Tibial nerve (tissue), 4 donors: ENCODE measurements at regions not wholly inside any gene's neighbourhood (a gene's known extent, or its start where the extent isn't known, plus 50 kb on each side); places are given as distances from the start of the nearest gene placed in this dataset.

Source experiments
- CTCF ChIP-seq, 5 experiments: fragments of 200-600 bp in 3 of 5; fragments of 450-650 bp in 2 of 5; sonication (generic) in 3 of 5; IDR thresholded peaks; one replicate each; pipeline ENCODE4 v1.5.1; 2016 to 2019; ENCODE audit warnings: antibody characterized with exemption in 5 of 5, mild to moderate bottlenecking in 3 of 5, moderate library complexity in 2 of 5
- EP300 ChIP-seq, 2 donors: sonication (generic); formaldehyde crosslinking; IDR thresholded peaks; one replicate each; pipeline ENCODE4 v1.6.1; 2017; ENCODE audit warnings: antibody characterized with exemption in 2 of 2, mild to moderate bottlenecking in 1 of 2

- TF ChIP-seq CTCF (IDR thresholded peaks at IDR 0.05) (no peak), EP300 (IDR thresholded peaks at IDR 0.05) (no peak)
These were observed 119.8 kb downstream of the BANF2 start for GRCh38 chr20:17819395-17820093.
